ENCODE measurements at regions not wholly inside any gene's neighbourhood (a gene's known extent, or its start where the extent isn't known, plus 50 kb on each side); places are given as distances from the start of the nearest gene placed in this dataset.

- TF ChIP-seq CTCF (IDR thresholded peaks at IDR 0.05; ENCODE audit: low read length) (no peak), EZH2 (optimal IDR thresholded peaks at IDR 0.05; ENCODE audit: low read depth, low read length) (no peak)
Observed at GRCh38 chr13:74678308-74678965, 544.2 kb upstream of the KLF12 start.
